ENCODE measurements at regions not wholly inside any gene's neighbourhood (a gene's known extent, or its start where the extent isn't known, plus 50 kb on each side); places are given as distances from the start of the nearest gene placed in this dataset.

GRCh38 chr2:8306530-8307351 is 375.1 kb upstream of the ID2 start:
- DNase-seq, result no peak

GRCh38 chr2:8307606-8308180 is 374.2 kb upstream of the ID2 start:
- DNase-seq, result no peak

- no peak for DNase-seq
Observed at GRCh38 chr2:8309131-8309530, 372.7 kb upstream of the ID2 start.

GRCh38 chr2:8310557-8311455 is 371.1 kb upstream of the ID2 start:
- DNase-seq, result no peak

GRCh38 chr2:8312221-8312620 is 369.6 kb upstream of the ID2 start:
- no peak for DNase-seq

- peak; percentile 62 to 88 for DNase-seq
Observed at GRCh38 chr2:8312861-8313830, 368.7 kb upstream of the ID2 start.

GRCh38 chr2:8314063-8314462 is 367.8 kb upstream of the ID2 start:
- DNase-seq, result no peak

GRCh38 chr2:8315531-8316165 is 366.2 kb upstream of the ID2 start:
- DNase-seq, result no peak

- no peak for DNase-seq
Observed at GRCh38 chr2:8316356-8316755, 365.5 kb upstream of the ID2 start.

- no peak for DNase-seq
Observed at GRCh38 chr2:8317418-8317817, 364.4 kb upstream of the ID2 start.

- DNase-seq, result no peak
Observed at GRCh38 chr2:8319219-8319618, 362.6 kb upstream of the ID2 start.

- DNase-seq, result no peak
Observed at GRCh38 chr2:8320311-8321066, 361.4 kb upstream of the ID2 start.

- DNase-seq, result no peak
Observed at GRCh38 chr2:8322634-8323033, 359.2 kb upstream of the ID2 start.

GRCh38 chr2:8324164-8324856 is 357.5 kb upstream of the ID2 start:
- DNase-seq, result peak; percentile 93 to 98

GRCh38 chr2:8324901-8325300 is 357.0 kb upstream of the ID2 start:
- peak in 1 of 2 experiments; percentile 54 for DNase-seq

- DNase-seq, result no peak
Observed at GRCh38 chr2:8327371-8328100, 354.3 kb upstream of the ID2 start.

- DNase-seq, result no peak
Observed at GRCh38 chr2:8328217-8328616, 353.6 kb upstream of the ID2 start.

GRCh38 chr2:8329660-8330622 is 351.9 kb upstream of the ID2 start:
- peak in 1 of 2 experiments; percentile 54 for DNase-seq
